OCI-LY3 (cell line): ENCODE measurements at regions not wholly inside any gene's neighbourhood (a gene's known extent, or its start where the extent isn't known, plus 50 kb on each side); places are given as distances from the start of the nearest gene placed in this dataset.
A peak's percentile ranks its signal among the peaks of the same experiment; 100 is the strongest.

Source experiments
- H2AFZ ChIP-seq: fragments of 200-600, 300-600 bp; shearing (Covaris generic); 2 replicates; pipeline ENCODE4 v1.6.0; 2014; ENCODE audit warnings: antibody characterized with exemption, low read depth, low read length
- H3K27ac ChIP-seq: fragments of 200-600, 300-600 bp; sonication (generic); 2 replicates; pipeline ENCODE4 v1.5.1; 2014; ENCODE audit warnings: mild to moderate bottlenecking, low read length, moderate library complexity, mixed read lengths
- H3K27me3 ChIP-seq: fragments of 200-600, 300-600 bp; sonication (generic); 2 replicates; pipeline ENCODE4 v1.6.1; 2014; ENCODE audit warnings: low read depth, low read length, mixed read lengths
- H3K36me3 ChIP-seq: fragments of 200-600, 300-600 bp; sonication (generic); replicated peaks from 2 replicates; pipeline ENCODE3; 2014; ENCODE audit warnings: low read depth, low read length, mixed read lengths
- H3K4me1 ChIP-seq: fragments of 300-600, 200-600 bp; sonication (generic); 2 replicates; pipeline ENCODE4 v1.6.1; 2014; ENCODE audit warnings: low read length, mixed read lengths
- H3K4me2 ChIP-seq: fragments of 200-600, 300-600 bp; sonication (generic); 2 replicates; pipeline ENCODE4 v1.6.1; 2014; ENCODE audit warnings: low read length, mixed read lengths
- H3K4me3 ChIP-seq: fragments of 300-600, 200-600 bp; sonication (generic); 2 replicates; pipeline ENCODE4 v1.5.1; 2014; ENCODE audit warnings: antibody characterized with exemption, mild to moderate bottlenecking, low read length, moderate library complexity
- H3K79me2 ChIP-seq: fragments of 300-600, 200-600 bp; shearing (Covaris generic); 2 replicates; pipeline ENCODE4 v1.6.1; 2014; ENCODE audit warnings: mild to moderate bottlenecking, low read length, mixed read lengths
- H3K9ac ChIP-seq: fragments of 300-600, 200-600 bp; shearing (Covaris generic); 2 replicates; pipeline ENCODE4 v1.6.0; 2014; ENCODE audit warnings: mild to moderate bottlenecking, low read length, moderate library complexity
- H3K9me3 ChIP-seq: fragments of 200-600, 300-600 bp; shearing (Covaris generic); 2 replicates; pipeline ENCODE4 v1.6.1; 2014; ENCODE audit warnings: low read length, mixed read lengths; ENCODE audit not compliant: insufficient read depth
- H4K20me1 ChIP-seq: fragments of 200-600, 300-600 bp; sonication (generic); 2 replicates; pipeline ENCODE4 v1.6.1; 2016; ENCODE audit warnings: low read length, mixed read lengths; ENCODE audit not compliant: insufficient read depth
- CTCF ChIP-seq: fragments of 200-600, 300-600 bp; sonication (generic); IDR thresholded peaks from 2 replicates; pipeline ENCODE4 v1.5.1; 2014; ENCODE audit warnings: antibody characterized with exemption, low read length, low read depth
- EZH2phosphoT487 ChIP-seq: fragments of 200-600 bp; shearing (Covaris generic); IDR thresholded peaks from 2 replicates; pipeline ENCODE4 v1.6.1; 2018; ENCODE audit warnings: antibody characterized with exemption, mixed run types, low read depth

- Histone ChIP-seq H3K4me2 (peak overlapping the region; percentile 73), H3K4me3 (peak overlapping the region; percentile 60), H2AFZ (no peak overlapping the region), H3K9ac (no peak overlapping the region), H3K79me2 (no peaks in the 10 kb centered on the region), H3K9me3 (no peaks in the 10 kb centered on the region), H3K36me3 (no peaks in the 10 kb centered on the region), H3K27me3 (no peaks in the 10 kb centered on the region), H3K27ac (no peak overlapping the region), H4K20me1 (no peaks in the 10 kb centered on the region), H3K4me1 (peaks cover 9% of the 10 kb centered on the region)
- TF ChIP-seq EZH2phosphoT487, result no peak
These were observed 67.1 kb upstream of the METRNL start for GRCh38 chr17:83012200-83012785.

- Histone ChIP-seq H3K4me1 (peaks cover 9% of the 10 kb centered on the region), H3K27ac (no peak overlapping the region), H3K4me2 (peak overlapping the region; percentile 73), H3K79me2 (no peaks in the 10 kb centered on the region), H3K27me3 (no peaks in the 10 kb centered on the region), H2AFZ (0 out of 2 replicates have a peak overlapping the region, but pooled peaks have one; percentile 5), H4K20me1 (no peaks in the 10 kb centered on the region), H3K9ac (no peak overlapping the region), H3K9me3 (no peaks in the 10 kb centered on the region), H3K4me3 (peak overlapping the region; percentile 60), H3K36me3 (no peaks in the 10 kb centered on the region)
- TF ChIP-seq EZH2phosphoT487 (no peak), CTCF (no peak)
These were observed 66.3 kb upstream of the METRNL start for GRCh38 chr17:83012868-83013778.

GRCh38 chr17:83013779-83014117, 65.7 kb upstream of the METRNL start:
- Histone ChIP-seq H3K36me3 (no peaks in the 10 kb centered on the region), H3K9ac (no peak overlapping the region), H2AFZ (no peak overlapping the region), H3K79me2 (no peaks in the 10 kb centered on the region), H3K9me3 (no peaks in the 10 kb centered on the region), H3K4me1 (peaks cover 9% of the 10 kb centered on the region), H3K27me3 (no peaks in the 10 kb centered on the region), H3K27ac (no peak overlapping the region), H4K20me1 (no peaks in the 10 kb centered on the region), H3K4me2 (no peak overlapping the region), H3K4me3 (no peak overlapping the region)
- no peak for TF ChIP-seq EZH2phosphoT487
- TF ChIP-seq CTCF, result no peak

- no peak overlapping the region for H3K27ac ChIP-seq
- no peaks in the 10 kb centered on the region for H4K20me1 ChIP-seq
- H3K4me2 ChIP-seq, result no peak overlapping the region
- no peaks in the 10 kb centered on the region for H3K27me3 ChIP-seq
- H3K4me3 ChIP-seq, result no peak overlapping the region
- no peak overlapping the region for H3K9ac ChIP-seq
- peaks cover 9% of the 10 kb centered on the region for H3K4me1 ChIP-seq
- no peak overlapping the region for H2AFZ ChIP-seq
- no peak for TF ChIP-seq EZH2phosphoT487
- no peak for TF ChIP-seq CTCF
- no peaks in the 10 kb centered on the region for H3K36me3 ChIP-seq
- H3K79me2 ChIP-seq, result no peaks in the 10 kb centered on the region
- H3K9me3 ChIP-seq, result no peaks in the 10 kb centered on the region
These were observed 65.1 kb upstream of the METRNL start for GRCh38 chr17:83014297-83014696.
